Neural cell (in vitro differentiated cells): ENCODE measurements at regions not wholly inside any gene's neighbourhood (a gene's known extent, or its start where the extent isn't known, plus 50 kb on each side); places are given as distances from the start of the nearest gene placed in this dataset.

ENCODE experiments used
- H2AFZ ChIP-seq: fragments of 200-600, 300-800 bp; sonication (generic), shearing (Covaris generic); 2 replicates; pipeline ENCODE4 v1.6.0; 2014; ENCODE audit warnings: low read depth, mild to moderate bottlenecking, antibody characterized with exemption, low read length, moderate library complexity
- H3F3A ChIP-seq: fragments of 200-600 bp; shearing (Covaris generic); 2 replicates; pipeline ENCODE4 v1.6.1; 2016; ENCODE audit warnings: mild to moderate bottlenecking, moderate library complexity, mixed read lengths, antibody characterized with exemption, low read length; ENCODE audit not compliant: insufficient read depth, poor library complexity, severe bottlenecking
- H3K27ac ChIP-seq: fragments of 200-600, 300-800 bp; sonication (generic), shearing (Covaris generic); 2 replicates; pipeline ENCODE4 v1.5.1; 2014; ENCODE audit warnings: mild to moderate bottlenecking, low read length, moderate library complexity
- H3K27me3 ChIP-seq: fragments of 300-800, 200-600 bp; sonication (generic), shearing (Covaris generic); 2 replicates; pipeline ENCODE4 v1.6.0; 2014; ENCODE audit warnings: mild to moderate bottlenecking, low read depth, low read length, moderate library complexity; ENCODE audit not compliant: insufficient read depth
- H3K36me3 ChIP-seq: fragments of 300-800, 200-600 bp; sonication (generic), shearing (Covaris generic); 2 replicates; pipeline ENCODE4 v1.5.1; 2014; ENCODE audit warnings: mild to moderate bottlenecking, antibody characterized with exemption, low read length, moderate library complexity; ENCODE audit not compliant: insufficient read depth
- H3K4me2 ChIP-seq: fragments of 300-800, 200-600 bp; sonication (generic), shearing (Covaris generic); 2 replicates; pipeline ENCODE4 v1.6.0; 2014; ENCODE audit warnings: mild to moderate bottlenecking, low read length
- H3K4me3 ChIP-seq: fragments of 300-800, 200-600 bp; sonication (generic), shearing (Covaris generic); 2 replicates; pipeline ENCODE4 v1.5.1; 2014; ENCODE audit warnings: mild to moderate bottlenecking, low read length, moderate library complexity
- H3K79me2 ChIP-seq: fragments of 200-600 bp; shearing (Covaris generic); replicated peaks from 2 replicates; pipeline ENCODE4 v1.6.0; 2014; ENCODE audit warnings: mild to moderate bottlenecking, low read length, moderate library complexity; ENCODE audit not compliant: insufficient read depth
- H3K9ac ChIP-seq: fragments of 300-800, 200-600 bp; sonication (generic), shearing (Covaris generic); 2 replicates; pipeline ENCODE4 v1.6.1; 2016; ENCODE audit warnings: mild to moderate bottlenecking, low read length, mixed read lengths
- H3K9me2 ChIP-seq: fragments of 200-600 bp; shearing (Covaris generic); 2 replicates; pipeline ENCODE4 v1.6.1; 2016; ENCODE audit warnings: mild to moderate bottlenecking, low read length, mixed read lengths; ENCODE audit not compliant: insufficient read depth
- H3K9me3 ChIP-seq: fragments of 200-600, 300-800 bp; sonication (generic), shearing (Covaris generic); 2 replicates; pipeline ENCODE4 v1.6.1; 2016; ENCODE audit warnings: mild to moderate bottlenecking, mixed run types, low read length, moderate library complexity, mixed read lengths
- H4K20me1 ChIP-seq: fragments of 200-600 bp; shearing (Covaris generic); 2 replicates; pipeline ENCODE4 v1.6.1; 2016; ENCODE audit warnings: mild to moderate bottlenecking, mixed run types; ENCODE audit not compliant: insufficient read depth
- CTCF ChIP-seq: fragments of 450-650 bp; IDR thresholded peaks from 2 replicates; pipeline ENCODE4 v1.5.1; 2014; ENCODE audit warnings: antibody characterized with exemption, mild to moderate bottlenecking, moderate library complexity; ENCODE audit not compliant: poor library complexity, severe bottlenecking
- EP300 ChIP-seq: fragments of 450-650 bp; conservative IDR thresholded peaks from 2 replicates; pipeline ENCODE4 v1.6.1; 2014; ENCODE audit warnings: antibody characterized with exemption, mild to moderate bottlenecking, moderate library complexity; ENCODE audit not compliant: poor library complexity, severe bottlenecking
- EZH2 ChIP-seq: fragments of 200-600, 300-800 bp; shearing (Covaris generic), sonication (generic); IDR thresholded peaks from 2 replicates; pipeline ENCODE4 v1.6.1; 2014; ENCODE audit warnings: antibody characterized with exemption, low read length, borderline replicate concordance, mild to moderate bottlenecking; ENCODE audit not compliant: insufficient read depth, poor library complexity, severe bottlenecking
- MXI1 ChIP-seq: fragments of 450-650 bp; conservative IDR thresholded peaks from 2 replicates; pipeline ENCODE4 v1.6.1; 2014; ENCODE audit warnings: antibody characterized with exemption, mild to moderate bottlenecking; ENCODE audit not compliant: poor library complexity, severe bottlenecking
- POLR2AphosphoS5 ChIP-seq: IDR thresholded peaks from 2 replicates; pipeline ENCODE4 v1.6.1; 2012
- RAD21 ChIP-seq: fragments of 450-650 bp; conservative IDR thresholded peaks from 2 replicates; pipeline ENCODE4 v1.6.1; 2014; ENCODE audit warnings: antibody characterized with exemption, mild to moderate bottlenecking, moderate library complexity
- REST ChIP-seq: IDR thresholded peaks from 2 replicates; pipeline ENCODE4 v1.6.1; 2012; ENCODE audit warnings: borderline replicate concordance
- SMC3 ChIP-seq: fragments of 450-650 bp; conservative IDR thresholded peaks from 2 replicates; pipeline ENCODE4 v1.6.1; 2014; ENCODE audit warnings: antibody characterized with exemption, mild to moderate bottlenecking, moderate library complexity; ENCODE audit not compliant: poor library complexity
- TAF1 ChIP-seq: IDR thresholded peaks from 2 replicates; pipeline ENCODE4 v1.6.1; 2012; ENCODE audit warnings: low read depth

GRCh38 chr9:80086822-80087345 lies 515.1 kb downstream of the TLE4 start:
- Histone ChIP-seq H3K27me3 (no peaks in the 10 kb centered on the region), H3K9me2 (no peaks in the 10 kb centered on the region), H4K20me1 (no peaks in the 10 kb centered on the region), H3K36me3 (no peaks in the 10 kb centered on the region), H3F3A (peaks cover 3% of the 10 kb centered on the region), H3K79me2 (no peaks in the 10 kb centered on the region), H3K27ac (no peak overlapping the region), H2AFZ (no peak overlapping the region), H3K9ac (no peak overlapping the region), H3K4me2 (no peak overlapping the region), H3K4me3 (no peak overlapping the region), H3K9me3 (no peaks in the 10 kb centered on the region)
- TF ChIP-seq CTCF = no peak
- TF ChIP-seq MXI1 = no peak
- TF ChIP-seq SMC3 = no peak
- no peak for TF ChIP-seq EZH2
- no peak for TF ChIP-seq RAD21
- TF ChIP-seq TAF1 = no peak
- TF ChIP-seq POLR2AphosphoS5 = no peak
- no peak for TF ChIP-seq REST
- TF ChIP-seq EP300 = no peak

GRCh38 chr9:80086386-80086785 lies 514.6 kb downstream of the TLE4 start:
- Histone ChIP-seq H2AFZ (no peak overlapping the region), H4K20me1 (no peaks in the 10 kb centered on the region), H3K27me3 (no peaks in the 10 kb centered on the region), H3K4me3 (no peak overlapping the region), H3K27ac (no peak overlapping the region), H3K9ac (no peak overlapping the region), H3K4me2 (no peak overlapping the region), H3F3A (peaks cover 3% of the 10 kb centered on the region), H3K36me3 (no peaks in the 10 kb centered on the region), H3K79me2 (no peaks in the 10 kb centered on the region), H3K9me3 (no peaks in the 10 kb centered on the region), H3K9me2 (no peaks in the 10 kb centered on the region)
- TF ChIP-seq TAF1 (no peak), POLR2AphosphoS5 (no peak), EP300 (no peak), CTCF (no peak), REST (no peak), RAD21 (no peak), EZH2 (no peak), MXI1 (no peak), SMC3 (no peak)
